NCI-H510A (cell line): ENCODE measurements at regions not wholly inside any gene's neighbourhood (a gene's known extent, or its start where the extent isn't known, plus 50 kb on each side); places are given as distances from the start of the nearest gene placed in this dataset.

ENCODE experiments used
- DNase-seq: peaks from one replicate; lab custom pipeline; 2025; lab: John Stamatoyannopoulos, UW

GRCh38 chr1:238115852-238116251 lies 225.1 kb upstream of the ZP4 start:
- DNase-seq: no peak

- no peak for DNase-seq
Measured at GRCh38 chr1:238112952-238113621, 222.4 kb upstream of the ZP4 start.

GRCh38 chr1:238111516-238111915 lies 220.8 kb upstream of the ZP4 start:
- no peak for DNase-seq

- DNase-seq: no peak
Measured at GRCh38 chr1:238111081-238111480, 220.4 kb upstream of the ZP4 start.

- no peak for DNase-seq
Measured at GRCh38 chr1:238108417-238108816, 217.7 kb upstream of the ZP4 start.

GRCh38 chr1:238107322-238107721 lies 216.6 kb upstream of the ZP4 start:
- DNase-seq: no peak

- DNase-seq: no peak
Measured at GRCh38 chr1:238104752-238105151, 214.0 kb upstream of the ZP4 start.

- DNase-seq: no peak
Measured at GRCh38 chr1:238101923-238102322, 211.2 kb upstream of the ZP4 start.

GRCh38 chr1:238099871-238100270 lies 209.1 kb upstream of the ZP4 start:
- no peak for DNase-seq

GRCh38 chr1:238089615-238090014 lies 198.9 kb upstream of the ZP4 start:
- no peak for DNase-seq

GRCh38 chr1:238088560-238089290 lies 198.0 kb upstream of the ZP4 start:
- DNase-seq: no peak

GRCh38 chr1:238073991-238074390 lies 183.3 kb upstream of the ZP4 start:
- DNase-seq: no peak

GRCh38 chr1:238071061-238071460 lies 180.3 kb upstream of the ZP4 start:
- DNase-seq: no peak

- no peak for DNase-seq
Measured at GRCh38 chr1:238063454-238063853, 172.7 kb upstream of the ZP4 start.

GRCh38 chr1:238061967-238062613 lies 171.4 kb upstream of the ZP4 start:
- no peak for DNase-seq

- DNase-seq: no peak
Measured at GRCh38 chr1:238060061-238060460, 169.3 kb upstream of the ZP4 start.

- no peak for DNase-seq
Measured at GRCh38 chr1:238052496-238053266, 162.0 kb upstream of the ZP4 start.

GRCh38 chr1:238029126-238029525 lies 138.4 kb upstream of the ZP4 start:
- DNase-seq: no peak

- DNase-seq: no peak
Measured at GRCh38 chr1:238027366-238027765, 136.6 kb upstream of the ZP4 start.

GRCh38 chr1:238023137-238023536 lies 132.4 kb upstream of the ZP4 start:
- DNase-seq: no peak

GRCh38 chr1:238018214-238018613 lies 127.5 kb upstream of the ZP4 start:
- DNase-seq: no peak

GRCh38 chr1:238006779-238007178 lies 116.1 kb upstream of the ZP4 start:
- no peak for DNase-seq

- no peak for DNase-seq
Measured at GRCh38 chr1:238005116-238005515, 114.4 kb upstream of the ZP4 start.
